Stimulated activated CD8-positive, alpha-beta memory T cell treated with anti-CD3 and anti-CD28 coated beads, Interleukin-2, amount 100 ng/mL, for 1 hour (primary cell): ENCODE measurements at regions not wholly inside any gene's neighbourhood (a gene's known extent, or its start where the extent isn't known, plus 50 kb on each side); places are given as distances from the start of the nearest gene placed in this dataset.
"Not testable (repeated sequence)": the region's sequence is repeated elsewhere in the genome, so short reads cannot be mapped to it uniquely, and the experiment has no call there.

Experiments
- DNase-seq, 2 donors: peaks; one replicate each; pipeline ENCODE4 v3.0.0-alpha.2; 2020; ENCODE audit warnings: low read depth in 2 of 2

DNA sequence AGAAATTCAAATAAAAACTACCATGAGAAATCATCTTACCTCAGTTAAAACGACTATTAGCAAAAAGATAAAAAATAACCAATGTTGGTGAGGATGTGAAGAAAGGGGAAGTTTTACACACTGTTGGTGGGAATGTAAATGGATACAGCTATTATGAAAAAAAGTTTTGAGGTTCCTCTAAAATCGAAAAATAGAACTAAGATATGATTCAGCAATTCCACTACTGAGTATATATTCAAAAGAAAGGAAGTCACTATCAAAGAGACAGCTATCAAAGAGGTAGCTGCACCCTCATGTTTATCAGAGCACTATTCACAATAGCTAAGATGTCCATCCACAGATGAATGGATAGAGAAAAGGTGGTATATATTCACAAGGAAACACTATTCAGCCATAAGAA lies 1888.4 kb downstream of the MAT2B start:
- DNase-seq: no peak

DNA sequence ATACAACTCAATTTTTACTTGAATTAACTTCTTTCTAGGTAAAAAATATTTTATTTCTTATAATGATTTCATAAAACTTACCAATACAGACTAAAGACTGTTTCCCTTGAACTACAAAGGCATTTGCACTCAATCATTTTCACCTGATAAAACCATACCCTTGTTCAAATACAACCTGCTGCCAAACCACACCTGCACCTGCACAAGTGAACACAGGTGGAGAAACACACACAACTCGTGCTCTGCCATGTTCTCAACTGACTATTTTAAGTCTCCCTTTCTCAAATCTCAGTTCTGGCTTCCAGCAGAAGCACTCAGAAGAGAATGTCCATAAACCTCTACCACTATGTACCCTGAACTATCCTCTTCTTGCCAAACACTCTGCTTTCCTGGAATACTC lies 1892.1 kb downstream of the MAT2B start:
- no peak for DNase-seq

DNA sequence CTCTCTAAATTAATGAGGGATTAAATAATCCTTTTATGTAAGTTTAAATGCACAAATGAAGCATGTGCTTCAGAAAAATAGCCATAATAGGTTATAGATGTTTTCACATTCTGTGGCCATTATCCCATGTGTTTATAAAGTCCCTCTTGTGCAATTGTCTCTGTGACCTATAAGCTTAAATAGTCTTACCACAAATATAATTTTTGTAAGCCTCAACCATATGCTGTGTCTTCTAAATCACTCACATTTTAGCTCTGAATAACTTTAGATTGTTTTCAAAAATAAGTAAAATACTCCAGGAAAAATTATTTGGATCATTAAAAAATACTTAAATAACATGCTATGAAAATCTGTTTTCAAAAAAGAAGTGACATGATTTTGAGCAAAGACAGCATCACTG lies 1894.7 kb downstream of the MAT2B start:
- no peak for DNase-seq

DNA sequence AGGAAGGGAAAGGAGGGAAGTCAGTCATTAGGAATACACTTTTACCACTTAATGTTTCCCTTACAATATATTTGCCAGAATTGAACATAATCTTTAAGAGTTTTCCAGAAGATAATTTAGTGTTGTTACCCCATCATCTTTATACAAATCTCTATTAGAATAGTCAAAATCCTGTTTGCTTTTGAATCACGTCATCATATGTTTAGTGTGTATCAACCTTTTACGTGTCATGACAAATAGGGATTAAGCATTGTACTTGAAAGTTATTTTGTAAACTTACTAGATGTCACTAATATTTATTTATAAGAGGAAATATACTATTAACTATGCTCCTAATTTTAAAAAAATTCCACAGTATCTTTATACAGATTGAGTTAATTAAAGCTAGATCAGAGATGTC lies 1899.5 kb downstream of the MAT2B start:
- no peak for DNase-seq

DNA sequence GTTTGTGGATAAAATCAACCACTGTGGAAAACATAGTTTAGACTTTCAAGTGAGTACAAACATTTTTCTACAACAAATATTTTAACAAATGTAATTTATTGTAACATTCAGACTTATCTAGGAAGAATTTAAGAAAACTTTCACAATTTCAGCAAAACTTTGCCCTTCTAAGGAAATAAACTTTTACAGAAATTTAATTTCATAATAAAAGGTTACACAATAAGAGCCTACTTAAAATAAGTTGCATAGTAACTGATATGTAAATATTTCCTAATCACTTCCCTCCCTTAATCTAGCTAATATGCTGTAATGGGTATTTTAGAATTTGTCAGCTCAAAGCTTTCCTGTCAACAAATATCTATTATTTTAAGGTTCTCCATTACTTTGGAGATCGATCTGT lies 1899.9 kb downstream of the MAT2B start:
- DNase-seq: no peak

DNA sequence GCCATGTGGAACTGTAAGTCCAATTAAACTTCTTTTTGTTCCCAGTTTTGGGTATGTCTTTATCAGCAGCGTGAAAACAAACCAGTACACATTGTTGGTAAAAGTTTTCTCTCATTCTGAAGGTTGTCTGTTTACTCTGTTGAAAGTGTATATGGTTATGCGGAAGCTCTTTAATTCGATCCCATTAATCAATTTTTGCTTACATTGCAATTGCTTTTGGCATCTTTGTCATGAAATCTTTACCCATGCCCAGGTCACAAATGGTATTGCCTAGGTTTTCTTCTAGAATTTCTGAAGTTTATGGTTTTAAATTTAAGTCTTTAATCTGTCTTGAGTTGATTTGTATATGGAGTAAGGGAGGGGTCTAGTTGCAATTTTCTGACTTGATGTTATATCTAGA lies 1901.9 kb downstream of the MAT2B start:
- no peak for DNase-seq

DNA sequence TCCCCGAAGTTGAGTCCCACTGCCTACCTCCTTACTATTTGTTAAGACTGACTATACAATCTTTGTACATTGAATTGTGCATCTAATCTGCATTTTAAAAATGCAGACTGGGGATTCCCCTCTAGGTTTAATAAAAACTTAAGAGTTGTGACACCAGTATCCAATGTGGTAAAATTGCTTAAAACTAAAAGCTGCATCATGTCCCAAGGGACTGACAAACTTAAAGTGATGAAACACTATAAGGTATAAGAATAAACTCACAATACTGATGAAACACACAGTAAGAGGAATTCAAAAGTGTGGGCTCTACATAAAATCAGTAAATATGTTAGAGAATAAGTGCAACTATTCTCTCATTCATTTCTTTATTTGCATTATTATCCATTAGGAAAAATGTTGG lies 1905.1 kb downstream of the MAT2B start:
- no peak for DNase-seq

GRCh38 chr5:165411532-165411931 lies 1906.1 kb downstream of the MAT2B start:
- DNase-seq: not testable (repeated sequence)

- no peak for DNase-seq
These were observed 1915.1 kb downstream of the MAT2B start for GRCh38 chr5:165420493-165420892.

GRCh38 chr5:165423697-165424299 lies 1918.4 kb downstream of the MAT2B start:
- no peak for DNase-seq

- no peak for DNase-seq
These were observed 1920.2 kb downstream of the MAT2B start for GRCh38 chr5:165425594-165425993.

- DNase-seq: no peak
These were observed 1943.3 kb downstream of the MAT2B start for GRCh38 chr5:165448753-165449152.

GRCh38 chr5:165457859-165458481 lies 1952.6 kb downstream of the MAT2B start:
- DNase-seq: no peak

DNA sequence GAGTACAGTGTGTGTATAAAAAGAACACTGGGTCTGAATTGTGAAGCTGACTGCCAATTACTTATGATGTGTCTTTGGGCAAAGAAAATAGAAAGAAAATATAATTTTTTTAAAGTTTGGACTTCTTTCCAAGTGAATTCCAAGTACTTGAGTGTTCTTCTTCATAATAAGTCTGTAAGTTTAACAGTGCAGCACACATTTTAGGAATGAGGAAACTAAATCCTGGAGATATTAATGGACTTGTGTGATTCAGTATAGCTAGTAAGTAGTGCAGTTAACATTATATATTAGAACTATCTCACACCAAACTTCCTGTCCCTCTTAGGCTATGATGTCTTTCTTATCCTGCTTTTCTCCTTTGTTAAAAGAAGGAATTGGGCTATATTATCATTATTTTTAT lies 1953.8 kb downstream of the MAT2B start:
- no peak for DNase-seq

DNA sequence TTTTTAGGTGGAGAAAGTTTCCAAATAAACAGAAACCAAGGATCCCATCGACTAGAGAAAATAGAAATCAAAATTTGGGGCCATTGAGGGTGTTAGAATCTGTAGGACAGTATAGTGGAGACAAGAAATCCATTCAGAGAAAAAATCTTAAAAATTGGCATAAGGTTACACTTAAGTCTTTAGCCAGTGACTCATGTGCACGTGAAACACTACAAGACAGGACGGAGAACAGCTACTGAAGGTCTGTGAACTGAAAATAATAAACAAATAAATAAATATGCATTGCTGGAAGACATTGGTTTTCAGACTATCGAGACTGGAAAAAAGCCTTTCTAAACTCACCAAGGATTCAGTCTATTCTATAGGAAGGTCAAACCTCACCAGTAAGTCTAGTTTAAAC lies 1955.5 kb downstream of the MAT2B start:
- DNase-seq: no peak

GRCh38 chr5:165477546-165477945 lies 1972.1 kb downstream of the MAT2B start:
- no peak for DNase-seq

- no peak for DNase-seq
These were observed 1990.5 kb downstream of the MAT2B start for GRCh38 chr5:165495829-165496380.

DNA sequence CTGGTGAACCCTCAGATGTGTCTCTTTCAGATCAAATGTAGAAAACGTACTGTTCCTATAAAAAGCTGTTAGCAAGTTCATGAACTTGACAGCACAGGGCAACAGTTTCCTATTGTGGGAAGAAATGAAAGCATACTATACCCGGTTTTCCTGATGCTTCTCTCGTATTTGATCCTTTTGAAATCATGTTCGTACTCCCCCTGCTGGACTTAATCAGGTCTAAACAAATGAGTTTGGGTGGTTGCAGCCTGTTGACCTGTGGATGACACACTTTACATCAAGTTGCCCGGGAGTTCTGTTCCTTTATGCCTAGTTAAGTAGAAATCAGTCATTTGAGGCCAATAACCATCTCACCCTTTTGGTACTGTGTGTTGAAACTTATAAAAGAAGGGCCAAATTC lies 1992.3 kb downstream of the MAT2B start:
- DNase-seq: no peak

DNA sequence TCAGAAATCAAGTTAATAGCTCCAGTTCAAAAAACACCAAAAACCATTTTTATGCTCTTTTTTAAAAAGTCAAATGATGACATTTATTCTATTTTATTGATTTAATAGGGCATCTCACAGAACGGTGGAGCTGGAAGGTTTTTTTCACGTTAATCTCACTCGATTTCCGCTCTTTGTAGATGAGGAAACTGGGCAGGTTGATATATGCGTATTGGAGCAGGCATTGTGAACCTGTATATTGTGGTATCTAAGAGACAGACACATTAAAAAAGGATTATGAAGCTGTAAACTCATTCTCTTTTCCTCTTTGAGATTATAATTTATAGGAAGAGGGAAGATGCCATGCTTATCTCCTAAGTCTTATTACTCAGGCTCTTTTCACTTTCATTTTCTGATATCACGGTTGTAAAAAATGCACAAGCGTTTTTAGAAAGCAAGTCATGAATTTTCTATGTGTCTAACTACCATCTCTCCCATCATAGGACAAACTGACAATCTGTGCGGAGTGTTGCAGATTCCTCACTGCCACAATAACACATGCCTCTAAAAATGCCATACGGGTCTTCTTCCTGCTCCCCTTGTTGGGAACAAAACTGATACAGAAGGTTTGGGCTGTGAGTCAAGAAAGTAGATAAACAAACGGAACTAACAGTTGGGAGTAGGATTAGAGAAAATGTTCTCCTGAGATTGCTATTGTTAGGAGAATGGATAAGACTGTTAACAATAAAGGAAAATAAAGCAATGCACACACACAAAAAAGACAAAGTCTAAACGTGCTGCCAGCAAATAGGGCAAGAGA lies 1997.7 kb downstream of the MAT2B start:
- DNase-seq: no peak

DNA sequence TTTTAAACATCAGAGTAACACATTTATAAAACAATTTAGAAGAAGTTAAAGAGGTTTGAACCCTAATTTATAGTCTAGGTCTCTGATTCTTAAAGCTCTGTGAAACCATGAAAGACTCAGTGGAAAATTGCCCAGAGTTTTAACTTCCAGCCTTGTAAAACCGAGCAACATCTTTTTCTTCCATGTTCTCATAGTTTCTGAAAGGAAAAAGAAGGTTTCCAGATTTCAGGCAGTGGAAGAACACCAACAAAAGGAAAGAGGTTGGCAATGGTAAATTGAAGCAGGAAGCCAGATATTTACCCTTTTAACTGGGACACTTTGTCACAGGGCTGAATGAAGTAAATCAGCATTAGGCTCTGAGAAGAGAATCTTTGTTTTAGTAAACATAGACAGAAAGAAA lies 1999.3 kb downstream of the MAT2B start:
- no peak for DNase-seq

- DNase-seq: no peak
These were observed 2002.9 kb downstream of the MAT2B start for GRCh38 chr5:165508286-165508685.

GRCh38 chr5:165508861-165509260 lies 2003.4 kb downstream of the MAT2B start:
- DNase-seq: no peak
